ENCODE measurements at regions not wholly inside any gene's neighbourhood (a gene's known extent, or its start where the extent isn't known, plus 50 kb on each side); places are given as distances from the start of the nearest gene placed in this dataset.
"Not testable (repeated sequence)": the region's sequence is repeated elsewhere in the genome, so short reads cannot be mapped to it uniquely, and the experiment has no call there.

DNA sequence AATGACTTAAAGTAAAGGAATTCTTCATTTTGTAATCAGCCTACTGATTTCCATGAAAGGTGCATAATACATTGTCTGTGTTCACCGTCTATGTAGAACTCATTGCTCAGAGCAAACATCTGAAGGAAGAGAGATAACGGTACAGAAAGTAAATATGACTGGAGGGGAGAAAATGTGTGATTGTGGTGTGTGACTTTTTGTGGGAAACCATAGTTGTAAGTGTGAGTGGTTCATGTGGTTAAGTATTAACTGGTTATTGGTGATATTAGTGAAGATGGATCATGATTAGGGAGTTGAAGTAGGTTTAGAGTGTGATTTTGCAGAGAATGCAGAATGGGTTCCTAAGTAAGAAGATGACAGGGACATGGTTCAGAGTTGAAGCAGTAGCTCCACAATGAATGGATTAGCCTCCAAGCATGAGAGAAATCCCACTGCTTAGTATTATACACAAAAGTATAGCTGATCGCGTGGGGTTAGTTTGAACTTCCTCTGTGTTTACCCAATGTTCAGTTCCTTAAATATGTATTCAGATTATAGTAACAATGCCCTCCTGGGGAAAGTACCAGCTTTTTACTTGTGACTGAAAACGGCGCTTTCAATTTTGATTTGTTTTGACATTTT is 368.9 kb downstream of the UTRN start:
- DNase-seq (ENCODE audit: low read depth): no peak

DNA sequence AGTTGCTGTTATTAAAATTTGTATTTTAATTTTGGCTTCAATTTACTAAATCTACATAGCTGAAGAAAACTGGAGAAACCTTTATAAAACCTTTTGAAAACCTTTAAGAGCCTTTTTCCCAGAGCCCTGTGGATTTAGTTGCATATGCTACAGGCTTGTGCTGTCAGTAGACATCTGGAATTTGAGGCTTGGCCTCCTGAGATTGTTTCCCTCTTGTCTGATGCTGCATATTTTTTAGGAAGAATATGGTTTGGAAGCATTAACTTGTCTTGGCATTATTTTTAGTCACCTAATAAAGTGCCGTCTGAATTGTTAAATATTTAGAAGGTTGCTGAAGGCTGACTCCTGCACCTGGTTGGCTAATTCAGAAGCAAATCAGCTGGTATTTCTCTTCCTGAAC is 369.4 kb downstream of the UTRN start:
- no peak for DNase-seq (ENCODE audit: low read depth)

DNA sequence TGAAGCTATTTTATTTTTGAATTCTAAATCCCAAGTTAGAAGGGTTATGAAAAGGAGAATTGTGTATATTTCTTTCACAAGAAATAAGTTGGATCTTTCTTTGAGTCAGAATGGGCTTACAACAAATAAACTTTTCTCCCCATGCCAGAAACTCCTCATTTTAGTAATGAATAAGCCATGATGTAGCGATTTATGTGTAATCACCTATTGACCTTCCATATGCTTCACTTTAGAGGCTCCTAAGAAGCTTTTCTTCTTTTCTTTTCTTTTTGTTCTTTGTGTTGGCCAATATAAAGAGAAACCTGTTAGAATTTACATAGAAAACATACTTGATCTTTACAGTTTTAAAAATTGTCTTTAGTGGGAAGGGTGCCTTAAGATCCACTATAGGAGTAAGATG is 370.2 kb downstream of the UTRN start:
- no peak for DNase-seq (ENCODE audit: low read depth)

DNA sequence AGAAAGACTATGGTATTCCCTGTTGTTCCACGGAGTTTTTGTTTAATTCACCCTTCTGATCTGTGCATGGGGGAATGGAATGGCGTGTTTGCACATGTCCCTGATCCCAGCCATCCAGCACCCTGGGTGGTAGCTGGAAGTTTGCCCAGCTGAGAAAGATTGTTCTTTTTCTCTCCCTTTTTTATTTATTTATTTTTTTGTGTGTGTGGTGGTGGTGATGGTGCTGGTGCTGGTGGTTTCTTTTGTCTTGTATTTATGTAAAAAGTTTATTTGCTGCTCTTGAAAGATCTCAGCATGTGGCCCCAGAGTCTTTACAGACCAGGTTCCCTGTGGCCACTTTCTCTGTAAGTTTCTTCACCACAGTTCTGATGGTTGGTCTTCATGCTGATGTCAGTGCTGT is 372.6 kb downstream of the UTRN start:
- DNase-seq (ENCODE audit: low read depth): no peak

DNA sequence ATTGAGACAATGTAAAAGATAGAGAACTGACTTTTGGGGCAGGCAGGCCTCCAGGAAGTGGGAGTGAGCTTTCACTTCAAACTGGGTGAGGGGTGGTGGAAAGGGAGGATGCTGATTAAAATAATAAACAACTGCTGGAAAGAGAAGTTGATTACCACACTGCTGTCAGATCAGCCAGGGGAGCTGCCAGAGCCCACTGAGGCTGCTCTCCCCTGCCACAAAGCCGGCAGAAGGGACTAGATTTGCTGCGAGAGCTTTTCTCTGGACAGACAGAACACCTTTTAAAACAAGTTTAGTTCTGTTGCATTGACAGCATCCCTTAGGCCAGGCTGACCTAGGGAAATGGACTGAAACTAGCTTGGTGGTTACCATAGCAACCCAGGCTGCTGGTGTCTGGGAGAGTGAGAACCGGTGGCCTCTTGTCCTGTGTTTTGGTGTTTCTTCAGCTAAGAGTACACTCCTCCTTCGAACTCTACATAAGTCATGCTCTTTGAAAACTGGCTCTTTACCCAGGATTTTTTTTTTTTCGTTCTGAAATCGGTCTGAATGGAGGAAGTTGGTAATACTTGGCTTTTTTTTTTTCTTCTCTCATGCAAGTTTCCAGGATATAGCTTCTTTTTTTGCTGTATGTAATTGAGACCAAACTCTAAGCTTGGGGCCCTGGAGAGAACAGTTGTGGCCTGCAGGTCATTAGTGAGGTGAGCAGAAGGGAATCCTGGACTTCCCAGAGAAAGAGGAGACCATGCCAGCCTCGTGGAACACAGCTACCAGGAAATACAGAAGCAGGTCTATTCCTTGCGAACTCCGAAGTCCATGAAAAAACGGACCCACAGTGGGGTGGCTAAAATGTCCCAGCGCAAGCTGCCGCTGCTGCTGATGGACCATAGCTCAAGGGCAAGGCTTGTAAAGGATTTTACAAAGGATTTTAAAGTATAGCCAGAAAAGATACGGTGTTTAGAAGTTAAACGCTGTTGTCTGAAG is 374.4 kb downstream of the UTRN start:
- DNase-seq (ENCODE audit: low read depth): no peak

DNA sequence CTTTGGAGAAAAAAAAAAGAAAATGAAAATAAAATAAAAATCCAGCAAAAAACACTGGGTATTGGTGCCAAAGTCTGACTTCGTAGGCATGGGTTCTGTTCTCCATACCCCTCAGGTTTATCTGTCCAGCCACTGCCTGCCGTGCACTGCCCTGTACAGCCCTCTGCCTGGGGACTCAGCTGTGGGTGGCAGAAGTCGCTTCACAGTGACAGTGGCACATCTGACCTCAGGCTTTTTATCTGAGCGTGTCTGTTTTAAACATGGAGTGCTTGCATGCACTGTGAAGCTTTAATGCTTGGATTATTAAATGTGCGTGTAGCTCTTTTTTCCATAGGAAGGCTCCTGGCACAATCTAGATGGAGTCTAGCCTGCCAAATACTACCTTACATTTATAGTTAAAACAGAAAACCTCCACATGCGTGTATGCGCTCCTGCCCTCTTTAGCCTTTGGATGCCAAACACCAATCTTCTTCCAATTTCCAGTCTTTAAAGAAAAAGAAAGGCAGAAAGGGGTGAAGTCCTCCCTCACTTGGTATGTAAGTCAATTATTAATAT is 375.5 kb downstream of the UTRN start:
- no peak for DNase-seq (ENCODE audit: low read depth)

DNA sequence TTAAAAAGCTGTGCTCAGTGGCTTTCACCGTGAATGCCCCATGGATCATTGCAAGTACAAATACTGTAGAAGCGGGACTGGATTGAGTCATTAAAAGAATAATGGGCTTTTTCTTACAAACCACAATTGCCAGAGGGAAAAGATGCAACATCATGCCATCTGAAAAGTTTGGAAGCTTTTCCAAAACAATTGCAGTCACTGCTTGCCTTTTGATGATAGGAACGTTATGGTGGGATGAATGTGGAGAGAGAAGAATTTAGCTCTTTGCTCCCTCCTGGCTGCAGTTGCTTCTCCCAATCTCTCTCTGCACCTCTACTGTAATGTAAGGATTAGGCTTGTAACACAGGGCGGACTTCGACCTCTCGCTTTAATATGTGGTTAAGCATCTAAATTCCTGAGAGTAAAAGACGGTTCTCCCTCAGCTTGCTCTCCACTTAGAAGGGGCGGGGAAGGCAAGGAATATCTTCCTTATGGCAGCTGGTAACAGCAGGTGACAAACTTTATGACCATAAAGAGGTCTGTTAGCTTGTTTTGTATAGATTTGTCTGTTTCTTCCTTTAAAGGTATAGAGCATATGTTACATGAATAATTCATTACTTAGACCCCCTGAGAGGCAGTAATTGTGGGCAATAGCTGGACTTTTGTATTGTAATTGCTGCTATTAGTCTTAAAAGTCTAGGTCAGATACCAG is 376.1 kb downstream of the UTRN start:
- no peak for DNase-seq (ENCODE audit: low read depth)

DNA sequence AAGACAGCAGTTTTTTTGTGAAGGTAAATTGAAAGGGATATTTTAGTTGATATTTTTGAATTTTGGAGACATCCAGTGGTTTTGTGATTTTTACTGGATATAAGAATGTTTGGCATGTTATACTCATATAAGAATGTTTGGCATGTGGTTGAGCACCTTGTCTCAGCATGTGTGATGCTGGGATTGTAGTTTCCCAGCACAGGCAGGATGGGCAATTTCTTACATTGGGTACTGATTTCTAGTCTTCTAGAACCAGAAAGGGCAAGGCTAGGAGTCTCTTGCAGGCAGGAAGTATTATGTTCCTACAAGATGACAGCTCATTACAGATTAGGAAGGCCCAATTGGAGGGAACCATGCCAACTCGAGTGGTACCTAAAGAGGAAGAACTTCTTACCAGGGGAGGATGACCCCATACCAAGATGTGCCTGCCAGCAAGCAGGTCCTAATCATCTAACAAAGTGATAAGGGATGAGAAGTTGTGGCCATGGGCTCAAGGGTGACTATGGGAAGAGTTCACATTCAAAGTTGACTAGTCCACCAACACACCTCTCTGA is 377.8 kb downstream of the UTRN start:
- no peak for DNase-seq (ENCODE audit: low read depth)

DNA sequence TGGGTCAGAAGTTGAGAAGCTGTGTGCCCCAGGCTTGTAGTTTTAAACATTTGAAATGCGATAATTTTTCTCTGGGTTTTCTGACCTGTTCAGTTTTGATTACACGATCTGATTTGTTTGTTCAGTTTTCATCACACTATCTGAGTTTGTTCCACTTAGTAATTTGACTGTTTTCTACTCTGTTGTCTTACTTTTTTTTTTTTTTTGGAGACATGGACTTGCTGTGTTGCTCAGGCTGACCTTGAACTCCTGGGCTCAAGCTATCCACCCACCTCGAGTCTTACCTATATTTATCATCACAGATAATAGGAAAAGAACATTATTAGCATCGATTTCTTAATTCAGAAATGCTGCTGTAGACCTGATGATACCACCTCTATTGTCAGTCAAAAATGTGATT is 379.1 kb downstream of the UTRN start:
- DNase-seq (ENCODE audit: low read depth): no peak

DNA sequence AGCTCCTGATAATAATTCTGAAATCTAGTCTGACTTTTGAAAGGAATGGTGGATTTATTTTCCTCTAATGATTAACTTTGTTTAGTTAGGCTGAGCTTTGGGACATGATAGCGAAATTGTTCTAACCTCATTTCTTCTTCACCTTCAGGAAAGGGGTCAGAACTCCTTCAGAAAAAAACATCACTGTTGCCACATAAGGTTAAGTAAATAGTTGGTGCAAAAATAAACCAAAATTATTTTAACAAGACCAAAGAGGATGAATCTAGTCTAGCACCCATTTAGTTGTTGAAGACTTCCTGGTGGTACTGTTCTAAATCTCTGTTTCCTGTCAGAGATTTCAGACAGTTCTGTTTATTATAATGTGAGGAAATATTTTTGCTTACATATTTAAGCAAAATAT is 379.8 kb downstream of the UTRN start:
- DNase-seq (ENCODE audit: low read depth): no peak

DNA sequence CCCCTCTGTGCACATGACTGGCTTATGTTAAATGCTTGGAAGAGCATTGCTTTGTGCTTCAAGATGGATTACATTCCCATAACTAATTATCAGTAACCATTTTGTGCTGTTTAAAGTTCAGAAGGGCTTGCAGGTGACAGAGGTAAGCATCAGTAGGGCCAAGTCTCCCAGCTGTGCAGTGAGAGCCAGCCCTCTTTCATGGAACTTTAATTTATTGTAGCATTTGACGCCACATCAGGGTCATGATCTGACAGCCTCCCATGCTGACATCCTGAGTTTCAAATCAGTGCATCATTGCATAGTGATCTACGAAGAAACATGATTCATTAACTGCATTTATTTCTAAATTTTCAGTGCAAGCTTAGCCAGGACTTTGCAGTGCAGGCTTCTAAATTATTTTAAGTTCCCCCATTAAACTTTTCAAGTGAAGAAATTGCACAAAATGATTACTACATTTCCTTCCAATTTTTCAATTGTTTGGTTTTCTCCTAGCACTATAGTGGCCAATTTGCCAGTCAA is 380.9 kb downstream of the UTRN start:
- no peak for DNase-seq (ENCODE audit: low read depth)

DNA sequence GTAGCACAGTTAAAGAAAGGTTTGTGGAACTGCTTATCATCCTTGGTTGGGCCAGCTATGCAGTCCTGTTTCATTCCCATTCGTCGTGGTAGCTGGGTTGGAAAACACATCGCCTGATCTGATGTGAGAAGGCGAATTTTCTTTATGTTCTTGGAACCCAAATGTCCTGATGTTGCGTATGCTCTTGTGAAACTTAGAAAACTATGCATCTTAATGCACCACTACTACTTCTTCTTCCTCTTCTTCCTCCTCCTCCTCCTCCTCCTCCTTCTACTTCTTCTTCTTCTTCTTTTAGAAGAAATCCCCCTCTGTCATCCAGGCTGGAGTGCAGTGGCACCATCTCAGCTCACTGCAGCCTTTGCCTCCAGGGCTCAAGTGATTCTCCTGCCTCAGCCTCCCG is 381.6 kb downstream of the UTRN start:
- no peak for DNase-seq (ENCODE audit: low read depth)

DNA sequence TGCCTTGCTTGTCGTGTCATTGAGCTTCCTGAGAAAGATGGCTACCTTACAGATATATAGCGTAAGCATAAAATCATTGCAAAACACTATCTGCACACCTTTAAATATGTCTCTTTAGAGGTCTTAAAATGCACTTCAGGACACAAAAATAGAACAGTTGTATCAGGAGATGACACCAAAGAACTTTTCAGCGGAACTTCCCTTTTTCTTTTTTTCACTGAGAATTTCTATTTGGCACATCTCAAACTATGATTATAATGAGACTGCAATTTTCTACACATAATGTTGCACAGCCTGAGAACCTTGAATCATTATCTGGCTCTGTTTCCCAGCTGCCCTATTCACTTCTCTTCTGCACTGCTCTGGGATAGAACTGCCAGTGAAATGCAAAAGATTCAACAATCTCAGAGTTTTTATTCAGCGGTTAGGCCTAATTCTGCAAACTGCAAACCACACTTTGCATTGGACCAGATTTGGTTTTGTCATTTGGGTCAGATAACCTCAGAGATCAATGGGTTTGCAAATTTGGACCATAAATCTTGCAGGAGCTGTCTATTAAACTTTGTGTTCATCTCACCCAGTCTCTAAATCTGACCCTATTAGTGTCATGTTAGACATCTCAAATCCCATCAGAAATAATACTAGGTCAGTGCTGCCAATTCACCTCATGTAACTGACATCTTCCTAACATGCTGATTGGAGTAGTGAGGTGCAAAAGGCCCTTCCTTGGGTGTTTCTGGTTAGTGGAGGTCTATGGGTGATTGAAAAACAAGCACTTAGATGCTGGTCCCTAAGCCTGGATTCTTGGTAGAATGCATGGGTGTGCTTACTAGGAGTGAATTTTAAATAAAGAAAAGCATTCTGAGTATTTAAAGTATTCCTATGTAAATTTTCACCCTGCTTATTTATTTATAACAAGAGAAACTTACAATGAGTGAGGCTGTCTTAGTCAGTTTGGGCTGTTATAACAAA is 382.7 kb downstream of the UTRN start:
- no peak for DNase-seq (ENCODE audit: low read depth)

DNA sequence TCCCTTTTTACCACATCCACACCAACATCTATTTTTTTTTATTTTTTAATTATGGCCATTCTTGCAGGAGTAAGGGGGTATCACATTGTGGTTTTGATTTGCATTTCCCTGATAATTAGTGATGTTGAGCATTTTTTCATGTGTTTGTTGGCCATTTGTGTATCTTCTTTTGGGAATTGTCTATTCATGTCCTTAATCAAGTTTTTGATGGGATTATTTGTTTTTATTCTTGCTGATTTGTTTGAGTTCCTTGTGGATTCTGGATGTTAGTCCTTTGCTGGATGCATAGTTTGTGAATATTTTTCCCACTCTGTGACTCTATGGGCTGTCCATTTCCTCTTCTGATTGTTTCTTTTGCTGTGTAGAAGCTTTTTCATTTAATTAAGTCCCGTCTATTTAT is 385.1 kb downstream of the UTRN start:
- DNase-seq (ENCODE audit: low read depth): not testable (repeated sequence)

DNA sequence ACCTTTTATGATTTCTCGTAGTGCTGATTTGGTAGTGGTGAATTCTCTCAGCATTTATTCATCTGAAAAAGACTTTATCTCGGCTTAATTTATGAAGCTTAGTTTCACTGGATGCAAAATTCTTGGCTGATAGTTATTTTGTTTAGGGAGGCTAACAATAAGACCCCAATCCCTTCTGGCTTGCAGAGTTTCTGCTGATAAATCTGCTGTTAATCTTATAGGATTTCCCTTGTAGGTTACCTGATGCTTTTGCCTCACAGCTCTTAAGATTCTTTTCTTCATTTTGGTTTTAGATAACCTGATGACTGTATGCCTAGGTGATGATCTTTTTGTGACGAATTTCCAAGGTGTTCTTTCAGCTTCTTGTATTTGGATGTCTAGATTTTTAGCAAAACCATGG is 388.7 kb downstream of the UTRN start:
- no peak for DNase-seq (ENCODE audit: low read depth)

DNA sequence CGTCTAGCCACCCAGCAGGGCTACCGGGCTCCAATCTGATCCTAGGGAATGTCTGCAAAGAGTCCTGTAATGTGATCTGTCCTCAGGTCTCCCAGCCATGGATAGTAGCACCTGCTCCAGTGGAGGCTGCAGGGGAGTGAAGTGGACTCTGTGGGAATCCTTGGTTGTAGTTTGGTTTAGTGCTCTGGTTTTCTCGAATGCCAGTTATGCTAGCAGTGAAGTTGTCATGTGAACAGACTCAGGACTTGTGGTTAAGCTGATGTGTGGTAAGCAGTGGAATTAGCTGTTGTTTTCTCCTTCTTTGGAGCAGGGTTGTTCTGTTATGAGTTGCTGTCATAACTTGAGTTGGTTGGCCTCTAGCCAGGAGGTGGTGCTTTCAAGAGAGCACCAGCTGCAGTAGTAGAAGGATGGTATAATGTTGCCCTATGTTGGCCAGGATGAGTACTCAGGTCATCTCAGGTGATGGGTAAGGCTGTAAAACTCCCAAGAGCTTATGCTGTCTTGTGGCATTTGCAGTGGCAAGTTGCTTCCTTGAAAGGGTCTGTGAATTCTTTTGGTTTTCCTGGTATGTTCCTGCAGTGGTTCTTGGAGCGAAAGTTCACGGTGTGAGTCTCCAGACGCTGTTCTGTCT is 390.2 kb downstream of the UTRN start:
- peak; percentile 3 for DNase-seq (ENCODE audit: low read depth)

DNA sequence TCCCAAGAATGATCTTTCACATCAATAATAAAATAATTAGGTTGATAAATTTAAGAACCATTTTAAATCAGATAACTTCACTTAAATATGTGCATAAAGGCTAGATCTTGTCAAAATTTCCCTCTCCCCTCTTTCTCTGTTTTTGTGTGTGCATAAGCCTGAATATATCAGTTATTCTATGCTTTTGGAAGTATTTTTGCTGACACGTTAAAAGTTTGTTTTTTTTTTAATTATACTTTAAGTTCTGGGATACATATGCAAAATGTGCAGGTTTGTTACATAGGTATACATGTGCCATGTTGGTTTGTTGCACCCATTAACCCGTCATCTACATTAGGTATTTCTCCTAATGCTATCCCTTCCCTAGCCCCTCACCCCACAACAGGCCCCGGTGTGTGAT is 391.2 kb downstream of the UTRN start:
- not testable (repeated sequence) for DNase-seq (ENCODE audit: low read depth)

DNA sequence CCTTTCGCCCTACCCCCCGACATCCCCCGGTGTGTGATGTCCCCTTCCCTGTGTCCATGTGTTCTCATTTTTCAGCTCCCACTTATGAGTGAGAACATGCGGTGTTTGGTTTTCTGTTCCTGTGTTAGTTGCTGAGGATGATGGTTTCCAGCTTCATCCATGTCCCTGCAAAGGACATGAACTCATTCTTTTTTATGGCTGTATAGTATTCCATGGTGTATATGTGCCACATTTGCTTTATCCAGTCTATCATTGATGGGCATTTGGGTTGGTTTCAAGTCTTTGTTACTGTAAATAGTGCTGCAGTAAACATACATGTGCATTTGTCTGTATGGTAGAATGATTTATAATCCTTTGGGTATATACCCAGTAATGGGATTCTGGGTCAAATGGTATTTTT is 392.1 kb downstream of the UTRN start:
- DNase-seq (ENCODE audit: low read depth): not testable (repeated sequence)

DNA sequence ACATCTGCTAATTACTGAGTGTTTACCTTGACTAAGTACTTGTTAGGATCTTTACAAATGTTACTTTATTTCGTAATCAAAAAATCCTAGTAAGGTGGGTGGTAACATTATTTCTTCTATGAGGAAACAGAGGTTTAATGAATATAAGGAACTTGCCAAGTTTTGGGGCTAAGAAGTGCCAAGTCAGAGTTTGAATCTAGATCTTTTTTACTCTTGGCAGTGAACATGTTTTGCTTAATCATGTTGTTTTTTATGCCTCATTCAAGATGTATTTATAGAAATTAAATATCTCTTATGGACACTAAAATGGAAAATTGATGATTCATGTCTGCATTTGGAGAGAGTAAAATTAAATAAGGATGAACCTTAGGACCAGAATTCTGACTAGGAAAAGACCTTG is 393.7 kb downstream of the UTRN start:
- no peak for DNase-seq (ENCODE audit: low read depth)

DNA sequence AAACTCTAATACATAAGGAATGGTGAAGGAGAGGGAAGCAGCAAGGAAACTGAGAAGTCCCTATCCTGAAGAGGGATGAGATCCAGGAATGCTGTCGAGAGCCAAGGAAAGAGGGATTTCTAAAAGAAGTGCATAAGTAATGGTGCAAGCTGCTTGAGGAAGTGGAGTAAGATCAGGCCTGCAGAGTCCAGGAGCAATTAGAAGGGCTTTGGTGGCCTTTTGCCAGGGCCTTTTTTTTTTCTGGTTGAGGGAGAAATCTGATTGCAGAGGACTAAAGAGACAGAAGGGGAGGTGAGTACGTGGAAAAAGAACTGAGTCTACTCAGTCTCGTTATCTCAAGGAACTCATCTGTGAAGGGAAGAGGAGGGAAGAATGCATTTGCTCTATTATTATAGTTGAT is 396.2 kb downstream of the UTRN start:
- no peak for DNase-seq (ENCODE audit: low read depth)
